Left lung (tissue), 4 donors: ENCODE measurements at regions not wholly inside any gene's neighbourhood (a gene's known extent, or its start where the extent isn't known, plus 50 kb on each side); places are given as distances from the start of the nearest gene placed in this dataset.
A peak's percentile ranks its signal among the peaks of the same experiment; 100 is the strongest.

Experiments
- ATAC-seq: fragments of 200-7000 bp; cut with Tn5 transposase; one replicate; pipeline ENCODE4 v1.9.1; 2020; ENCODE audit warnings: moderate library complexity
- DNase-seq, 4 donors: peaks; one replicate each; pipeline ENCODE4 v3.0.0-alpha.2; 2013 to 2020
- H3K27ac ChIP-seq, 2 donors: fragments of 200-600 bp; sonication (generic) in 1 of 2; one replicate each; pipeline versions ENCODE4 v1.5.0 to v1.8.0; 2020 to 2021
- H3K27me3 ChIP-seq, 2 donors: fragments of 200-600 bp; sonication (generic) in 1 of 2; one replicate each; pipeline versions ENCODE4 v1.5.0 to v1.8.0; 2020 to 2021
- H3K36me3 ChIP-seq, 2 donors: fragments of 200-600 bp; sonication (generic) in 1 of 2; one replicate each; pipeline versions ENCODE4 v1.5.0 to v1.8.0; 2020 to 2021
- H3K4me1 ChIP-seq, 2 donors: fragments of 200-600 bp; one replicate each; pipeline ENCODE4 v1.8.0; 2021
- H3K4me3 ChIP-seq, 2 donors: fragments of 200-600 bp; sonication (generic) in 1 of 2; one replicate each; pipeline versions ENCODE4 v1.5.0 to v1.8.0; 2020 to 2021; ENCODE audit warnings: mild to moderate bottlenecking in 1 of 2
- H3K9me3 ChIP-seq, 2 donors: fragments of 200-600 bp; sonication (generic) in 1 of 2; one replicate each; pipeline versions ENCODE4 v1.5.0 to v1.8.0; 2020 to 2021
- CTCF ChIP-seq, 2 donors: fragments of 200-600 bp; sonication (generic) in 1 of 2; IDR thresholded peaks; one replicate each; pipeline versions ENCODE4 v1.5.0 to v1.8.0; 2021; ENCODE audit warnings: antibody characterized with exemption in 2 of 2
- intact Hi-C, 2 donors: fragments of 100-400 bp; cut with DNase I; formaldehyde crosslinking; loops; one replicate each; pipeline versions ENCODE4 v1.11.2 to v1.14.2; 2022
- donor health status: DM: no; HTN: yes; CAD: no.
- donor health status: DM: no; HTN: no; CAD: no.

- no peak for TF ChIP-seq CTCF (IDR thresholded peaks at IDR 0.05)
- H3K4me1 ChIP-seq = no peaks in the 10 kb centered on the region
- no peak overlapping the region for H3K27ac ChIP-seq
- intact Hi-C loops = no loop called here
- DNase-seq = peak in 1 of 4 donors; percentile 10
- H3K36me3 ChIP-seq = no peaks in the 10 kb centered on the region
- H3K27me3 ChIP-seq = peaks cover 0 to 19% of the 10 kb centered on the region in 2 donors
- H3K4me3 ChIP-seq = no peak overlapping the region
- no peaks in the 10 kb centered on the region for H3K9me3 ChIP-seq
- no peak for ATAC-seq
Observed at GRCh38 chr13:53240401-53241025, 211.9 kb downstream of the OLFM4 start.

GRCh38 chr13:53241891-53242348 is 213.3 kb downstream of the OLFM4 start:
- Histone ChIP-seq H3K27me3 (peaks cover 0 to 19% of the 10 kb centered on the region in 2 donors), H3K4me1 (no peaks in the 10 kb centered on the region), H3K36me3 (no peaks in the 10 kb centered on the region), H3K27ac (no peak overlapping the region), H3K4me3 (no peak overlapping the region), H3K9me3 (no peaks in the 10 kb centered on the region)
- ATAC-seq = no peak
- no peak for TF ChIP-seq CTCF (IDR thresholded peaks at IDR 0.05)
- intact Hi-C loops = no loop called here
- DNase-seq = no peak

GRCh38 chr13:53249236-53249635 is 220.6 kb downstream of the OLFM4 start:
- Histone ChIP-seq H3K4me3 (no peak overlapping the region), H3K36me3 (no peaks in the 10 kb centered on the region), H3K4me1 (no peaks in the 10 kb centered on the region), H3K27me3 (peaks cover 0 to 5% of the 10 kb centered on the region in 2 donors), H3K27ac (no peak overlapping the region), H3K9me3 (no peaks in the 10 kb centered on the region)
- intact Hi-C loops = no loop called here
- DNase-seq (no peak), ATAC-seq (no peak)
- TF ChIP-seq CTCF (IDR thresholded peaks at IDR 0.05) = no peak

GRCh38 chr13:53250272-53250875 is 221.8 kb downstream of the OLFM4 start:
- ATAC-seq (peak; percentile 94), DNase-seq (peak in 2 of 4 donors; percentile 62 to 86)
- H3K4me1 ChIP-seq = no peaks in the 10 kb centered on the region
- no peaks in the 10 kb centered on the region for H3K27me3 ChIP-seq
- no peaks in the 10 kb centered on the region for H3K9me3 ChIP-seq
- no peak overlapping the region for H3K27ac ChIP-seq
- no peak overlapping the region for H3K4me3 ChIP-seq
- peak; percentile 55 to 87 for TF ChIP-seq CTCF (IDR thresholded peaks at IDR 0.05)
- intact Hi-C loops = no loop called here
- no peaks in the 10 kb centered on the region for H3K36me3 ChIP-seq

GRCh38 chr13:53250977-53251376 is 222.4 kb downstream of the OLFM4 start:
- DNase-seq (no peak), ATAC-seq (no peak)
- H3K36me3 ChIP-seq = no peaks in the 10 kb centered on the region
- no peaks in the 10 kb centered on the region for H3K9me3 ChIP-seq
- no peaks in the 10 kb centered on the region for H3K27me3 ChIP-seq
- no peak overlapping the region for H3K27ac ChIP-seq
- intact Hi-C loops = no loop called here
- no peak for TF ChIP-seq CTCF (IDR thresholded peaks at IDR 0.05)
- no peaks in the 10 kb centered on the region for H3K4me1 ChIP-seq
- H3K4me3 ChIP-seq = no peak overlapping the region
